GM12892 (cell line): ENCODE measurements at regions not wholly inside any gene's neighbourhood (a gene's known extent, or its start where the extent isn't known, plus 50 kb on each side); places are given as distances from the start of the nearest gene placed in this dataset.

ENCODE experiments used
- POLR2A ChIP-seq: IDR thresholded peaks from 2 replicates; pipeline ENCODE4 v1.6.1; 2011; ENCODE audit warnings: low read depth, low read length, control low read depth
- POLR2AphosphoS5 ChIP-seq: IDR thresholded peaks from 2 replicates; pipeline ENCODE4 v1.6.1; 2011; ENCODE audit warnings: low read depth, low read length, control low read depth

- TF ChIP-seq POLR2AphosphoS5 (no peak), POLR2A (no peak)
Observed at GRCh38 chr6:27605401-27606342, 132.8 kb upstream of the ZNF184 start.
